HepG2 (cell line): ENCODE measurements at regions not wholly inside any gene's neighbourhood (a gene's known extent, or its start where the extent isn't known, plus 50 kb on each side); places are given as distances from the start of the nearest gene placed in this dataset.

Source experiments
- ATAC-seq: fragments of 200-7000 bp; cut with Tn5 transposase; 3 replicates; pipeline ENCODE4 v1.9.1; 2020; ENCODE audit warnings: mild to moderate bottlenecking, moderate library complexity
- BruUV-seq: library from RNA; stranded (reverse); fragments of 400-500 nt; replicated peaks from 2 replicates; lab custom pipeline; 2021; lab: Mats Ljungman, UMichigan
- CTCF ChIA-PET: fragments of 300-600 bp; formaldehyde crosslinking; extraction: SDS; loops from one replicate; lab custom pipeline; 2021; ENCODE audit warnings: low total read pairs, inconsistent platforms, low intra/inter-chr PET ratio; lab: Yijun Ruan, JAX
- POLR2A ChIA-PET: fragments of 350-600 bp; sonication (Branson Sonifier 250); formaldehyde crosslinking; loops from one replicate; lab custom pipeline; 2020; ENCODE audit warnings: antibody characterized with exemption, inconsistent platforms; lab: Yijun Ruan, JAX
- DNase-seq: peaks from one replicate; pipeline ENCODE4 v3.0.0-alpha.2; 2015; ENCODE audit warnings: low spot score
- FAIRE-seq: peaks from 3 replicates; lab custom pipeline; 2011; peaks lifted over from hg19 to GRCh38; lab: Jason Lieb, UNC
- H2AFZ ChIP-seq: one replicate; pipeline ENCODE4 v1.6.1; 2011; ENCODE audit warnings: low read length, inconsistent platforms
- H3K27ac ChIP-seq: fragments of 300-600 bp; 3 replicates; pipeline ENCODE4 v1.8.0; 2011; ENCODE audit warnings: mixed run types, mild to moderate bottlenecking, mixed read lengths, low read length, inconsistent platforms; ENCODE audit not compliant: insufficient read depth; ENCODE audit errors: extremely low read length
- H3K27me3 ChIP-seq, 2 experiments: fragments of 200-600 bp in 1 of 2; 2 replicates in 1 of 2; 3 replicates in 1 of 2; pipeline versions ENCODE4 v1.6.0 to v1.8.0; 2011; ENCODE audit warnings: low read length in 2 of 2, mild to moderate bottlenecking in 2 of 2, moderate library complexity in 2 of 2, inconsistent platforms in 1 of 2; ENCODE audit not compliant: insufficient read depth in 2 of 2, control insufficient read depth in 1 of 2
- H3K36me3 ChIP-seq, 2 experiments: fragments of 200-600 bp in 1 of 2; replicated peaks in 1 of 2; 2 replicates in 1 of 2; 3 replicates in 1 of 2; pipeline versions ENCODE4 v1.5.1 to v1.8.0; 2011; ENCODE audit warnings: low read length in 2 of 2, inconsistent platforms in 1 of 2; ENCODE audit not compliant: insufficient read depth in 2 of 2, control insufficient read depth in 1 of 2
- H3K4me1 ChIP-seq: 2 replicates; pipeline ENCODE4 v1.5.1; 2012; ENCODE audit warnings: low read length, inconsistent platforms; ENCODE audit not compliant: insufficient read depth
- H3K4me2 ChIP-seq: 2 replicates; pipeline ENCODE4 v1.6.0; 2011; ENCODE audit warnings: low read depth, low read length, inconsistent platforms
- H3K4me3 ChIP-seq, 3 experiments: fragments of 200-600 bp in 1 of 3; sonication (generic), shearing (Covaris generic) in 1 of 3; replicated peaks in 1 of 3; 2 replicates each; pipeline ENCODE4 v1.5.1; 2011 to 2016; ENCODE audit warnings: low read length in 3 of 3, inconsistent platforms in 2 of 3, low read depth in 2 of 3, mild to moderate bottlenecking in 2 of 3, control low read depth in 1 of 3, mixed read lengths in 1 of 3; ENCODE audit not compliant: insufficient read depth in 1 of 3
- H3K79me2 ChIP-seq: one replicate; pipeline ENCODE4 v1.6.1; 2011; ENCODE audit warnings: low read length, inconsistent platforms; ENCODE audit not compliant: insufficient read depth
- H3K9ac ChIP-seq: 2 replicates; pipeline ENCODE4 v1.6.0; 2011; ENCODE audit warnings: mild to moderate bottlenecking, low read depth, low read length, inconsistent platforms; ENCODE audit not compliant: insufficient read depth
- H3K9me3 ChIP-seq: 2 replicates; pipeline ENCODE4 v1.5.1; 2012; ENCODE audit warnings: mild to moderate bottlenecking, low read length
- H4K20me1 ChIP-seq: 2 replicates; pipeline ENCODE4 v1.6.0; 2011; ENCODE audit warnings: inconsistent platforms, mild to moderate bottlenecking, low read length, moderate library complexity; ENCODE audit not compliant: insufficient read depth
- AHR ChIP-seq: IDR thresholded peaks from 2 replicates; pipeline ENCODE4 v1.6.1; 2018; ENCODE audit warnings: missing genetic modification reagents, missing compliant biosample characterization
- ELF1 ChIP-seq: sonication (generic); formaldehyde crosslinking; IDR thresholded peaks from 2 replicates; pipeline ENCODE4 v1.4.0; 2020; ENCODE audit warnings: missing genetic modification reagents
- FOSL1 ChIP-seq: sonication (generic); formaldehyde crosslinking; IDR thresholded peaks from 2 replicates; pipeline ENCODE4 v1.9.0; 2021; ENCODE audit warnings: missing genetic modification reagents, borderline replicate concordance
- JUN ChIP-seq: sonication (generic); formaldehyde crosslinking; IDR thresholded peaks from 2 replicates; pipeline ENCODE4 v1.4.0; 2020; ENCODE audit warnings: mild to moderate bottlenecking, missing genetic modification reagents
- MAF1 ChIP-seq: sonication (generic); formaldehyde crosslinking; IDR thresholded peaks from 2 replicates; pipeline ENCODE4 v1.5.0; 2020; ENCODE audit warnings: missing genetic modification reagents, borderline replicate concordance
- MED8 ChIP-seq: sonication (generic); formaldehyde crosslinking; IDR thresholded peaks from 2 replicates; pipeline ENCODE4 v1.8.1; 2023; ENCODE audit warnings: mild to moderate bottlenecking, missing genetic modification reagents; ENCODE audit not compliant: insufficient replicate concordance
- MEIS1 ChIP-seq: sonication (generic); formaldehyde crosslinking; IDR thresholded peaks from 2 replicates; pipeline ENCODE4 v1.9.0; 2021; ENCODE audit warnings: mild to moderate bottlenecking, missing genetic modification reagents, moderate library complexity, borderline replicate concordance
- REXO4 ChIP-seq: sonication (generic); formaldehyde crosslinking; IDR thresholded peaks from 2 replicates; pipeline ENCODE4 v1.8.0; 2022; ENCODE audit warnings: missing genetic modification reagents, mild to moderate bottlenecking, borderline replicate concordance
- RORA ChIP-seq: sonication (generic); formaldehyde crosslinking; IDR thresholded peaks from 2 replicates; pipeline ENCODE4 v1.5.0; 2020; ENCODE audit warnings: mild to moderate bottlenecking, missing genetic modification reagents, moderate library complexity
- THYN1 ChIP-seq: sonication (generic); formaldehyde crosslinking; IDR thresholded peaks from 2 replicates; pipeline ENCODE4 v1.8.1; 2023; ENCODE audit warnings: low read depth, mild to moderate bottlenecking, moderate library complexity, missing genetic modification reagents, borderline replicate concordance
- TP53 ChIP-seq: sonication (generic); formaldehyde crosslinking; conservative IDR thresholded peaks from 2 replicates; pipeline ENCODE4 v1.4.0; 2020; ENCODE audit warnings: missing genetic modification reagents
- XRCC5 ChIP-seq: fragments of 200-400 bp; formaldehyde crosslinking; optimal IDR thresholded peaks from 2 replicates; pipeline ENCODE3; 2017; ENCODE audit warnings: mild to moderate bottlenecking, low read length
- ZFP36 ChIP-seq: fragments of 150-350 bp; IDR thresholded peaks from 2 replicates; pipeline ENCODE4 v1.6.1; 2018; ENCODE audit warnings: borderline replicate concordance, low read length, low read depth; ENCODE audit not compliant: partially characterized antibody
- ZHX1 ChIP-seq: sonication (generic); formaldehyde crosslinking; IDR thresholded peaks from 2 replicates; pipeline ENCODE4 v1.8.1; 2022; ENCODE audit warnings: low read depth, mild to moderate bottlenecking, missing genetic modification reagents
- ZNF414 ChIP-seq: sonication (generic); formaldehyde crosslinking; IDR thresholded peaks from 2 replicates; pipeline ENCODE4 v1.5.0; 2020; ENCODE audit warnings: missing genetic modification reagents
- ZZZ3 ChIP-seq: sonication (generic); formaldehyde crosslinking; IDR thresholded peaks from 2 replicates; pipeline ENCODE4 v1.4.0; 2020; ENCODE audit warnings: missing genetic modification reagents, mild to moderate bottlenecking, borderline replicate concordance
- WGBS: methylation state at CpG from one replicate; pipeline ENCODE4 v1.1.6; 2017; ENCODE audit warnings: low lambda C conversion rate; 5-methylcytosine and 5-hydroxymethylcytosine counted together
- in situ Hi-C: cut with HindIII; loops from 2 replicates; pipeline ENCODE4 v1.10.0; 2017; ENCODE audit warnings: low pct_unique_long_range_greater_than_20kb; ENCODE audit not compliant: extremely low pct_ligation_motif_present
- intact Hi-C: fragments of 100-400 bp; cut with micrococcal nuclease; formaldehyde crosslinking; loops from one replicate; pipeline ENCODE4 v1.10.0; 2022; ENCODE audit not compliant: unreplicated experiment
- TF ChIP-seq, protein P1 (sequence below): sonication (generic); formaldehyde crosslinking; IDR thresholded peaks from 2 replicates; pipeline ENCODE4 v1.4.0; 2020; ENCODE audit warnings: missing genetic modification reagents, borderline replicate concordance

- no TSS peak for BruUV-seq
- no peaks in the 10 kb centered on the region for H4K20me1 ChIP-seq
- ATAC-seq (no peak), FAIRE-seq (no peak), DNase-seq (no peak)
- CTCF ChIA-PET, result no interaction called here
- no peaks in the 10 kb centered on the region for H3K36me3 ChIP-seq
- H3K27ac ChIP-seq, result no peak overlapping the region
- H3K27me3 ChIP-seq, result no peaks in the 10 kb centered on the region
- H2AFZ ChIP-seq, result no peak overlapping the region
- POLR2A ChIA-PET, result no interaction called here
- no peak overlapping the region for H3K9ac ChIP-seq
- no peak overlapping the region for H3K4me2 ChIP-seq
- no peak overlapping the region for H3K4me3 ChIP-seq
- intact Hi-C loops, result no loop called here
- no peaks in the 10 kb centered on the region for H3K9me3 ChIP-seq
- TF ChIP-seq MEIS1 (CRISPR knock-in tag), result no peak
- no peak for TF ChIP-seq THYN1 (CRISPR knock-in tag)
- TF ChIP-seq REXO4 (CRISPR knock-in tag), result no peak
- TF ChIP-seq ZHX1 (CRISPR knock-in tag), result no peak
- no peak for TF ChIP-seq MED8
- TF ChIP-seq ZNF414 (CRISPR knock-in tag), result no peak
- no peak for TF ChIP-seq ELF1 (CRISPR knock-in tag)
- TF ChIP-seq JUN (CRISPR knock-in tag), result no peak
- no peak for TF ChIP-seq FOSL1 (CRISPR knock-in tag)
- TF ChIP-seq, protein P1, sequence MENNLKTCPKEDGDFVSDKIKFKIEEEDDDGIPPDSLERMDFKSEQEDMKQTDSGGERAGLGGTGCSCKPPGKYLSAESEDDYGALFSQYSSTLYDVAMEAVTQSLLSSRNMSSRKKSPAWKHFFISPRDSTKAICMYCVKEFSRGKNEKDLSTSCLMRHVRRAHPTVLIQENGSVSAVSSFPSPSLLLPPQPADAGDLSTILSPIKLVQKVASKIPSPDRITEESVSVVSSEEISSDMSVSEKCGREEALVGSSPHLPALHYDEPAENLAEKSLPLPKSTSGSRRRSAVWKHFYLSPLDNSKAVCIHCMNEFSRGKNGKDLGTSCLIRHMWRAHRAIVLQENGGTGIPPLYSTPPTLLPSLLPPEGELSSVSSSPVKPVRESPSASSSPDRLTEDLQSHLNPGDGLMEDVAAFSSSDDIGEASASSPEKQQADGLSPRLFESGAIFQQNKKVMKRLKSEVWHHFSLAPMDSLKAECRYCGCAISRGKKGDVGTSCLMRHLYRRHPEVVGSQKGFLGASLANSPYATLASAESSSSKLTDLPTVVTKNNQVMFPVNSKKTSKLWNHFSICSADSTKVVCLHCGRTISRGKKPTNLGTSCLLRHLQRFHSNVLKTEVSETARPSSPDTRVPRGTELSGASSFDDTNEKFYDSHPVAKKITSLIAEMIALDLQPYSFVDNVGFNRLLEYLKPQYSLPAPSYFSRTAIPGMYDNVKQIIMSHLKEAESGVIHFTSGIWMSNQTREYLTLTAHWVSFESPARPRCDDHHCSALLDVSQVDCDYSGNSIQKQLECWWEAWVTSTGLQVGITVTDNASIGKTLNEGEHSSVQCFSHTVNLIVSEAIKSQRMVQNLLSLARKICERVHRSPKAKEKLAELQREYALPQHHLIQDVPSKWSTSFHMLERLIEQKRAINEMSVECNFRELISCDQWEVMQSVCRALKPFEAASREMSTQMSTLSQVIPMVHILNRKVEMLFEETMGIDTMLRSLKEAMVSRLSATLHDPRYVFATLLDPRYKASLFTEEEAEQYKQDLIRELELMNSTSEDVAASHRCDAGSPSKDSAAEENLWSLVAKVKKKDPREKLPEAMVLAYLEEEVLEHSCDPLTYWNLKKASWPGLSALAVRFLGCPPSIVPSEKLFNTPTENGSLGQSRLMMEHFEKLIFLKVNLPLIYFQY (CRISPR knock-in tag), result no peak
- no peak for TF ChIP-seq ZFP36
- no peak for TF ChIP-seq RORA (CRISPR knock-in tag)
- no peak for TF ChIP-seq AHR (CRISPR knock-in tag)
- TF ChIP-seq MAF1 (CRISPR knock-in tag), result no peak
- no peak for TF ChIP-seq ZZZ3 (CRISPR knock-in tag)
- no peak for TF ChIP-seq XRCC5
- no peak for TF ChIP-seq TP53 (CRISPR knock-in tag)
- H3K79me2 ChIP-seq, result no peaks in the 10 kb centered on the region
- in situ Hi-C loops, result no loop called here
- no peaks in the 10 kb centered on the region for H3K4me1 ChIP-seq
- 54% methylated on average over 2 of the region's 2 CpGs for WGBS
These were observed 585.7 kb upstream of the CAMK1G start for GRCh38 chr1:208997726-208998312.
